NB4 (cell line): ENCODE measurements at regions not wholly inside any gene's neighbourhood (a gene's known extent, or its start where the extent isn't known, plus 50 kb on each side); places are given as distances from the start of the nearest gene placed in this dataset.

Source experiments
- DNase-seq: peaks from one replicate; pipeline ENCODE4 v3.0.0; 2010; ENCODE audit warnings: low read depth
- H3K4me3 ChIP-seq: one replicate; pipeline ENCODE4 v1.5.1; 2011; ENCODE audit warnings: mild to moderate bottlenecking, low read depth, low read length, moderate library complexity
- CTCF ChIP-seq: IDR thresholded peaks from one replicate; pipeline ENCODE4 v1.5.1; 2012; ENCODE audit warnings: low read depth, low read length
- MAX ChIP-seq: IDR thresholded peaks from 2 replicates; pipeline ENCODE4 v1.6.1; 2011; ENCODE audit warnings: low read depth, low read length
- MYC ChIP-seq: IDR thresholded peaks from 2 replicates; pipeline ENCODE4 v1.6.1; 2011; ENCODE audit warnings: low read depth, low read length
- POLR2A ChIP-seq: IDR thresholded peaks from 2 replicates; pipeline ENCODE4 v1.6.1; 2011; ENCODE audit warnings: mild to moderate bottlenecking; ENCODE audit not compliant: insufficient read length; ENCODE audit errors: extremely low read depth

GRCh38 chr2:163515836-163516235, 220.0 kb downstream of the FIGN start:
- TF ChIP-seq MAX: no peak
- H3K4me3 ChIP-seq: no peak overlapping the region
- no peak for DNase-seq

GRCh38 chr2:163505281-163505680, 230.5 kb downstream of the FIGN start:
- DNase-seq: no peak
- no peak for TF ChIP-seq CTCF
- no peak for TF ChIP-seq POLR2A
- TF ChIP-seq MYC: no peak

GRCh38 chr2:163493359-163494298, 242.2 kb downstream of the FIGN start:
- H3K4me3 ChIP-seq: no peak overlapping the region
- DNase-seq: no peak
- TF ChIP-seq CTCF: no peak
- no peak for TF ChIP-seq MAX
- TF ChIP-seq POLR2A: no peak
- no peak for TF ChIP-seq MYC

More at GRCh38 chr2:163505281-163505680, 230.5 kb downstream of the FIGN start:
- no peak overlapping the region for H3K4me3 ChIP-seq

- DNase-seq: no peak
- no peak for TF ChIP-seq POLR2A
- no peak for TF ChIP-seq MYC
- no peak for TF ChIP-seq MAX
- TF ChIP-seq CTCF: no peak
Measured at GRCh38 chr2:163491850-163492249, 244.0 kb downstream of the FIGN start.

GRCh38 chr2:163490281-163490680, 245.5 kb downstream of the FIGN start:
- no peak for TF ChIP-seq CTCF
- TF ChIP-seq POLR2A: no peak
- no peak for TF ChIP-seq MYC
- no peak for TF ChIP-seq MAX
- H3K4me3 ChIP-seq: no peak overlapping the region
- no peak for DNase-seq

More at GRCh38 chr2:163491850-163492249, 244.0 kb downstream of the FIGN start:
- H3K4me3 ChIP-seq: no peak overlapping the region

- TF ChIP-seq MYC: no peak
- no peak for TF ChIP-seq CTCF
- no peak for TF ChIP-seq POLR2A
- TF ChIP-seq MAX: no peak
- DNase-seq: no peak
- no peak overlapping the region for H3K4me3 ChIP-seq
Measured at GRCh38 chr2:163481515-163481914, 254.3 kb downstream of the FIGN start.
